ENCODE measurements at regions not wholly inside any gene's neighbourhood (a gene's known extent, or its start where the extent isn't known, plus 50 kb on each side); places are given as distances from the start of the nearest gene placed in this dataset.

DNA sequence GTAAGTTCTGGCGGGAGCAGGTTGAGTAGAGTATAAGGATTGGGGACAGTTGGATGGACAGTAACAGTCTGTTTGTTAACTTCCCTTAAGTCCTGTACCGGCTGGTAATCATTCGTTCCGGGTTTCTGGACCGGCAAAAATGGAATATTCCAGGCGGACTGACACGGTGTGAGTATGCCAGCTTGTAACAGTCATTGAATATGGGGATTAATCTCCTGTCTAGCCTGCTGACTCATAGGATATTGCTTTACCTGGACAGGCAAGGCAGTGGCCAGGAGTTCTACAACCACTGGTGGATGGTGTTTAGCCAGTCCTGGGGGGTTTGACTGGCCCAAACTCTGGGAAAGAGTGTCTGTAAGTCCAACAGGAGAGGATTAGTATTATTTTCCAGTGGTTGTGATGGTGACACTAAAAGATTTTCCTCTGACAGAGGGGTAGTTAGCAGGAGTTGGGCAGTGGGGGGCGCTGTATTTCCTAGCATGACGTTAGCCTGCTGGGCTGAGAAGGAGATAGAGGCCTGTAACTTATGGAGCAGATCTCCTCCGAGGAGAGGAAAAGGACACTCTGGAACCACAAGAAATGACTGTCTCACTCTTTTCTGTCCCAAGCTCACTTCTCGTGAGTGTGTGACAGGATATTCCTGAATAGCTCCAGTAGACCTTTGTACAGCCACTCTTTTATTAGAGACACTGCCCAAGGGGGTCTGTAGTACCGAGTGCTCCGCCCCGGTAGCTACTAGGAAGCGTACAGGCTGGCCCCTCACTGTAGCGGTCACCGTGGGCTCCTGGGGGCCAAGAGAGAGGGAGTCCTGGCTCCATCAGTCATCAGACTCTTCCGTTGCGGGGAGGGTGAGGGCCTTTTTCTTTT, 152.2 kb downstream of the TRIM27 start:
- peak; percentile 46 for TF ChIP-seq CTCF (IDR thresholded peaks at IDR 0.05; ENCODE audit: insufficient read depth, low read length, poor library complexity, severe bottlenecking)
- TF ChIP-seq EZH2phosphoT487 (conservative IDR thresholded peaks at IDR 0.05; ENCODE audit: low read length) = no peak
